ENCODE measurements at regions not wholly inside any gene's neighbourhood (a gene's known extent, or its start where the extent isn't known, plus 50 kb on each side); places are given as distances from the start of the nearest gene placed in this dataset.

DNA sequence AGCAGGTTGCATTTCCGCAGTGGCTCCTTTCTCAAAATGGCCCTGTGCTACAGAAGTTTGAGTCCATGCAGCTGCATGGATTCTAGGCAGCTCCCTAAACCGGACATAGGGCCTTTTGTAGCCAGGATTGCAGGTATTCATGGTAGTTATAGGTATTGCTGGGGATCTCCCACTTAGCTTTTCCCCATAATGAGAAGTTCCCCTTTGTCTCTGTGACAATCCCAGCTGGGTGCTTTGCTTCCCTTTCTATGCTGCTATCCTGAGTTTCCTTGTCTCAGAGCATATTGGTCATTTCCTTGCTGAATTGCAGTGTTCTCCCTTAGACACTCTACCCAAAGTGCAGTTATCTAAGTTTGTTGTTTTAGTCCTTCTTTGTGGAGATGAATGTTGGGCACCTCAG, 120.9 kb upstream of the MIS18BP1 start:
- no peaks in the 10 kb centered on the region for H3K4me1 ChIP-seq (ENCODE audit: control insufficient read depth in 1 of 2, insufficient read depth in 2 of 2, low read length in 2 of 2)
- H3K9me3 ChIP-seq (replicated peaks in 1 of 2; ENCODE audit: control insufficient read depth in 1 of 2, insufficient read depth in 1 of 2, low read length in 2 of 2), result no peaks in the 10 kb centered on the region
- no peaks in the 10 kb centered on the region for H3K27me3 ChIP-seq (ENCODE audit: control insufficient read depth in 2 of 2, insufficient read depth in 2 of 2, low read length in 2 of 2)
- WGBS (ENCODE audit: insufficient coverage), result 100% methylated on average over 1 of the region's 2 CpGs
- DNase-seq, result no peak
- H4K20me1 ChIP-seq (ENCODE audit: insufficient read depth, low read length), result no peaks in the 10 kb centered on the region
- H3K36me3 ChIP-seq (replicated peaks in 1 of 2; ENCODE audit: control insufficient read depth in 1 of 2, insufficient read depth in 2 of 2, low read length in 2 of 2), result no peaks in the 10 kb centered on the region
- H3K9ac ChIP-seq (ENCODE audit: insufficient read depth, low read length, poor library complexity, severe bottlenecking), result no peak overlapping the region
- H3K27me3 Mint-ChIP-seq (ENCODE audit: low read depth in 3 of 3), result peaks cover 0 to 2% (median 0%) of the 10 kb centered on the region in 3 donors
- H3K27ac Mint-ChIP-seq, result no peak overlapping the region
- no peak overlapping the region for H3K27ac ChIP-seq (ENCODE audit: low read depth in 1 of 2, low read length in 2 of 2)
- H3K36me3 Mint-ChIP-seq, result no peaks in the 10 kb centered on the region
- TF ChIP-seq, protein P1, sequence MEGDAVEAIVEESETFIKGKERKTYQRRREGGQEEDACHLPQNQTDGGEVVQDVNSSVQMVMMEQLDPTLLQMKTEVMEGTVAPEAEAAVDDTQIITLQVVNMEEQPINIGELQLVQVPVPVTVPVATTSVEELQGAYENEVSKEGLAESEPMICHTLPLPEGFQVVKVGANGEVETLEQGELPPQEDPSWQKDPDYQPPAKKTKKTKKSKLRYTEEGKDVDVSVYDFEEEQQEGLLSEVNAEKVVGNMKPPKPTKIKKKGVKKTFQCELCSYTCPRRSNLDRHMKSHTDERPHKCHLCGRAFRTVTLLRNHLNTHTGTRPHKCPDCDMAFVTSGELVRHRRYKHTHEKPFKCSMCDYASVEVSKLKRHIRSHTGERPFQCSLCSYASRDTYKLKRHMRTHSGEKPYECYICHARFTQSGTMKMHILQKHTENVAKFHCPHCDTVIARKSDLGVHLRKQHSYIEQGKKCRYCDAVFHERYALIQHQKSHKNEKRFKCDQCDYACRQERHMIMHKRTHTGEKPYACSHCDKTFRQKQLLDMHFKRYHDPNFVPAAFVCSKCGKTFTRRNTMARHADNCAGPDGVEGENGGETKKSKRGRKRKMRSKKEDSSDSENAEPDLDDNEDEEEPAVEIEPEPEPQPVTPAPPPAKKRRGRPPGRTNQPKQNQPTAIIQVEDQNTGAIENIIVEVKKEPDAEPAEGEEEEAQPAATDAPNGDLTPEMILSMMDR (IDR thresholded peaks at IDR 0.05), result no peak
- intact Hi-C loops (cut with micrococcal nuclease), result no loop called here
- H3K4me3 ChIP-seq (replicated peaks in 1 of 3; ENCODE audit: low read depth in 2 of 3, low read length in 3 of 3), result no peak overlapping the region
- no peak overlapping the region for H3K4me3 Mint-ChIP-seq
- H3K79me2 ChIP-seq (ENCODE audit: insufficient read depth, low read length), result no peaks in the 10 kb centered on the region
- peaks cover 0 to 2% (median 0%) of the 10 kb centered on the region in 7 donors for H3K9me3 Mint-ChIP-seq
- no peak overlapping the region for H3K4me2 ChIP-seq (replicated peaks; ENCODE audit: extremely low read depth, low read length, poor library complexity, severe bottlenecking)
- no peak overlapping the region for H2AFZ ChIP-seq (ENCODE audit: insufficient read depth, low read depth, low read length, poor library complexity, severe bottlenecking)
- H3K4me1 Mint-ChIP-seq, result no peaks in the 10 kb centered on the region

DNA sequence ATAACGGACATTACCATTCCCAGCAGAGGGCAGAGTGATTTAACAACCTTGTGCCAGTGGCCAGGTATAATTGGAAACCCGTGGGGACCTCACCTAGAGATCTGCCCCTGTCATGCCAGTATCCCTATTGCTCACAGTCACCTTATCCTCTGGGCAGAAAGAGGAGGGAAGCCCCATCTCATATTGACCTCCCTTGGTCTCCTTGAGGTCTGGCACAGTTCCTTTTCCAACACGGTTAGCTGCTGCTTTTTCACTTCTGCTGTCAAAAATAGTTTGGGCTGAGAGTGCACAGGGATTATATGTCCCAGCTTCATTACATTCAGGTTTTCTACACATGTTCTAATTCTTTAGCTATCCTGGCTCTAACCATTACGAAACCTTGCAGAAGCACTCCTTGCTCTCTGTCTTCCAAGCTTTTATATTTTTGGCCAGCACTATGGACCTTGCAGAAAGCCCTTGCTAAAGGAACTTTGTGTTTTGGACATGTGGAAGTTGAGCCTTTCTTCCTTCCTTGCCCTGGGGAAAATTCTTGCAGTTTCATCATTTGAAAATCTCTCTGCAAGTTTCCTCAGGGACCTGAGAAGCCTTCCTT, 111.7 kb upstream of the MIS18BP1 start:
- Histone ChIP-seq H3K4me3 (replicated peaks in 1 of 3; ENCODE audit: low read depth in 2 of 3, low read length in 3 of 3) (no peak overlapping the region), H2AFZ (ENCODE audit: insufficient read depth, low read depth, low read length, poor library complexity, severe bottlenecking) (no peak overlapping the region), H3K36me3 (replicated peaks in 1 of 2; ENCODE audit: control insufficient read depth in 1 of 2, insufficient read depth in 2 of 2, low read length in 2 of 2) (no peaks in the 10 kb centered on the region), H4K20me1 (ENCODE audit: insufficient read depth, low read length) (no peaks in the 10 kb centered on the region), H3K79me2 (ENCODE audit: insufficient read depth, low read length) (no peaks in the 10 kb centered on the region), H3K27me3 (ENCODE audit: control insufficient read depth in 2 of 2, insufficient read depth in 2 of 2, low read length in 2 of 2) (no peaks in the 10 kb centered on the region), H3K4me2 (replicated peaks; ENCODE audit: extremely low read depth, low read length, poor library complexity, severe bottlenecking) (no peak overlapping the region), H3K27ac (ENCODE audit: low read depth in 1 of 2, low read length in 2 of 2) (no peak overlapping the region), H3K9me3 (replicated peaks in 1 of 2; ENCODE audit: control insufficient read depth in 1 of 2, insufficient read depth in 1 of 2, low read length in 2 of 2) (no peaks in the 10 kb centered on the region), H3K9ac (ENCODE audit: insufficient read depth, low read length, poor library complexity, severe bottlenecking) (no peak overlapping the region), H3K4me1 (ENCODE audit: control insufficient read depth in 1 of 2, insufficient read depth in 2 of 2, low read length in 2 of 2) (no peaks in the 10 kb centered on the region)
- Mint-ChIP-seq H3K9me3 (peaks cover 0 to 6% (median 2%) of the 10 kb centered on the region in 7 donors), H3K36me3 (no peaks in the 10 kb centered on the region), H3K4me1 (no peaks in the 10 kb centered on the region), H3K4me3 (no peak overlapping the region), H3K27me3 (ENCODE audit: low read depth in 3 of 3) (no peaks in the 10 kb centered on the region), H3K27ac (no peak overlapping the region)
- 60% methylated on average over 1 of the region's 4 CpGs for WGBS (ENCODE audit: insufficient coverage)
- intact Hi-C loops (cut with micrococcal nuclease), result no loop called here
- no peak for DNase-seq
- TF ChIP-seq, protein P1 (IDR thresholded peaks at IDR 0.05), result no peak

Data from CD14-positive monocyte (primary cell).